HG02981 (cell line): ENCODE measurements at regions not wholly inside any gene's neighbourhood (a gene's known extent, or its start where the extent isn't known, plus 50 kb on each side); places are given as distances from the start of the nearest gene placed in this dataset.

Experiments used
- ATAC-seq: cut with Tn5 transposase; IDR thresholded peaks from one replicate; pipeline ENCODE4 v1.9.1; 2021; ENCODE audit warnings: mild to moderate bottlenecking, moderate library complexity; ENCODE audit not compliant: unreplicated experiment

DNA sequence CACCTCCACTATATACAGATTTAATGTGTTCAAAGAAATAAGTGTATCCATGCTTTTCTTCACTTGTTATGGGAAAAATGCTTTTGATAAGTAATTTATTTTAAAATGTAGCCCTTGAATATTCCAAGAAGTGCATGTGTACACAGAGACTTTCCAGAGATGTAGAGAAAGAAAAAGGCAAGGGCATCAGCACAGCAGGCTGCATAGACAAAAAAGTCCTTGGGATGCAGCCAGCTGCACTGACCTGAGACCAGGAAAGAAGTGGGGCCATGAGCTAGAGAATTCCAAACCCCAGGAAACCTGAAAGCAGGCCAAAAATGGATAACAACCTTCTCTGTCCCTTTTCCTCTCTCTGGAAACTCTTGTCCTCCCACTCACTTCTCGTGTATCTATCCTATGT, 51.6 kb upstream of the PRDM8 start:
- no peak for ATAC-seq

DNA sequence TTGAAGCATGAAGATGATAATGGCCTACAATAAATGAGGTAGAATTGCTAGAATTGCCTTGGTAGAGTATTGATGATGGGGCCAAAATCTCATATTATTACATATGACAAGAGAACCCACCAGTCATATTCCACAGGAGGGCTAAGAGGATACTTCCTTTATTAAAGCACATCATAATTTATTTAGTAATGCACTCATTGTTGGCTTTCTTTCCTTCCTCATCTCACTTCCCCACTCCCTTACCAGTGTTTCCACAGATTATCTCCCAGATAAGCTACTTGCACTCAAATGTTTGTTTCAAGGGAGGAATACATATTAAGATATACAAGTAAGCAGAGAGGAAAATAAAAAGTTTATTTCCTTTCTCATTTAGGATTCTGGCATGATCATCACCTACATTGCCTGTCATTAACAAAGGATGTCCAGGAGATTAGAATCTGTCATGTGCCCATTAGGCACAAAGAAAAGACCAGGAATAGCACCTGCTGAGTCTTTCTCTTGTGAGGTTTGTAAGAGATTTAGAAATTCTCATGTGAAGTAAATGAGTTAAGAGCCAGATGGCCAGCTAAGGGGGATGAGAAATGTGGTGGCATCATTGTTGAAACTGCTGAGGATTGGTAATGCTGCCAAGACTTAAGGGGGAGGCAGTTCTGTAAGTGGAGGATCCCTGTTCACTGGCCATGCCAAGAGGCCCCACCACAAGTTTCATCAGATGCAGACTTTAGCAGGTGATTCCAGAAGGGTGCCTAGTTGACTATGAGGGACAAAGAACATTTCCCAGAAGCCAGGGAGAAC, 52.4 kb upstream of the PRDM8 start:
- no peak for ATAC-seq

DNA sequence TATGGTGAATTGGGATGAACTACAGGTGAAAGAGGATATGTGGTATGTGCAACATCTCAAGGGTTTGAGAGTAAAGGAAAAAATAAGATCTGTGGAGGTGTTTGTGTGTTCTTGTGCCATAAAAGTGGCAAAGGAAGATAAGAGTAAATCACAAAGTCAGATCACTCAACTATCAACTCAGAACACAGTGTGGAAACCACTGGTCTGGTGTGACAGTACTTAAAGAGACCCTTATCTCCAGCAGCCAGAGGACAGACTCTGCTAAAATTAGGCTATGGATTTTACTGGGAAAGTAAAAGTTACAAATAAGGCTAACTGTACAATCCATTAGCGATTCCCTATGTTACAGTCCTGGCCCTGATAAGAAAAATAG, 54.0 kb upstream of the PRDM8 start:
- ATAC-seq: no peak

DNA sequence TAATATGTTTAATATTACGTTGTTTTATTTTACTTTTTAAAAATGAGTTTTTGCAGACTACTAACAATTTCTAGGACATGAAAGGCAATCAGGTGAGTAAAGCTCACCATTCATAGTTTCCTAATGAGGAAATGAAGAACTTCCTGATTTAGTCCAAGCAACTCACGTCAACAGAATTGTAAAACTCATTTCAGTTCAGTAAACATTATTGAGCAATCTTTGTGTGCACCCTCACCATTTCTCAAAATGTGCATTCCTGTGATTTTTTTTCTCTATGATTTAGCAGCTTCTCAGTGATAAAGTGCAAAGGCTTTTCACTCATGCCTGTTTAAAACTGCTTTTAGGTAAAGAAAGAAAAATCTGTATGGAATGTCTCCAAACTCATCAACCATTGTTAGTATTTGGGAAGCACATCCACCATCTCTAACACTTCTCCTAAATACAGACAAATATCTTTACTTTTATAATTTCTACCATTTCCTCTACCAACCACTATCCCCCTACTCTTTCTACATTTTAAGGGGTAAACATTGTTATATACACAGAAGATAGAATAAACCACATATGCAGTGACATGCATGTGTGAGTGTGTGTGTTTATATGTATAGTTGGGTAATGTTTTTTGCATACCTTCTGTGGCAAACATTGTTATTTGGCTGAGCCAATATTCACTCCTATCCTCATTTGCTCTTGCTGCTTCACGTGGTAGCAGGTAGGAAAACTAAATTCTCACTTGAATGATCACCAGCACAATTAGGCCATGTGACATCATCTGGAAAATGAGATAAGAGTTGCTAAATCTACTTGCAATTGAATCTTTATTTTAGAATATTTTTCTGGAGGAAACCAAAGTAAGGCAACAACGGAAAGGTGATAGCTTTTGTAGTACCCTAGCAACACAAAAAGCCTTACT, 54.7 kb upstream of the PRDM8 start:
- no peak for ATAC-seq

DNA sequence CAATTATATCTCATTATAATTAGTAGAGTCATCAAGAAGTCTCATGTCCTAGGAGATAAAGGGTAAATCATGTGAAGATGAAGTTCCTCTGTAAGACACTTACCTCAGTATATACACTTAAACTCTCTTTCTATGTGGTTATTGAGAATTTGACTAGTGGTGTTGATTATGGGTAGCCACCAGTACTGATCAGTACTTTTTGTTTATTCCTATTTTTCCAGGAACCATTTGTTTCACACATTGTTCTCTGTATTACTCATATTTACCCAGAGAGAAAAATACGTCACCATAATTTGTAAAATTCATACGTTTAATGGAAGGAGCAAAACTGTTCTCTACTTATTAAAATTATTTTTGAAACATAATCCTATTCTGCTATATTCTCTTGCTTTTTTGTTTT, 55.8 kb upstream of the PRDM8 start:
- no peak for ATAC-seq

DNA sequence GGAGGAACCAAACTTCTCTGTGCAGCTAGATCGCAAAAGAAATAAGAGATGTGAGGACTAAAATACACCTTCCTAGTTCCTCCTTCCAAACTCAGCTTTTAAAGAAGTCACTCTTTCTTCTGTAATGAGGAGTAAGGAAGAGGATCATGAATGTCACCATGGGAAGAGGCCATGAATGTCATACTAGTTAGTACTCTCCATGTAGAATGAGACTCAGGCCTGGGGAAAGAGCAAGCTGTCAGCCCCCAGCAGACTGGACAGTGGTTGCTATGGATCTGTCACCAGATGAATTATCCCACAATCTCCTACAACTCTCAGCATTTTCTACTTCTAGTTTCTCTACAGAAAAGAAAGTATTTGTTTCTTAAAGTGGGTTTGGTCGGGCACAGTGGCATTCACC, 57.1 kb upstream of the PRDM8 start:
- ATAC-seq: no peak

DNA sequence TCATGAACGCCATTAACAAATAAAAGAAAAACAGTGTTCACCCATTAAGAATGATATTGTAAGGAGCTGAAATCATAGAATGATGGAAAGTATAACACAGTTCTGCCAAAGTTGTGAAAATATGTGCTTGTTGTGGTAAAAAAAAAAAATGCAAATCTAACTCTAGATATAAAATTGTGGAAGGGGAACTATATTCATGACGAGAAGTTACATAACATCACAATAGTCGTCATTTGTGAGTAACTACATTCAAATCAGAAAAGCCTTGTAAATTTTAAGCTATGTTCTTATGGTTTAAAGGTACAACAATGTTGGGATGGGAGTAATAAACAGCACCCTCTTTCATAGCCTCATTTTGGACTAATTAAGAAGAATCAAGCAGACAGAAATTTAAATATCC, 57.6 kb upstream of the PRDM8 start:
- ATAC-seq: no peak

DNA sequence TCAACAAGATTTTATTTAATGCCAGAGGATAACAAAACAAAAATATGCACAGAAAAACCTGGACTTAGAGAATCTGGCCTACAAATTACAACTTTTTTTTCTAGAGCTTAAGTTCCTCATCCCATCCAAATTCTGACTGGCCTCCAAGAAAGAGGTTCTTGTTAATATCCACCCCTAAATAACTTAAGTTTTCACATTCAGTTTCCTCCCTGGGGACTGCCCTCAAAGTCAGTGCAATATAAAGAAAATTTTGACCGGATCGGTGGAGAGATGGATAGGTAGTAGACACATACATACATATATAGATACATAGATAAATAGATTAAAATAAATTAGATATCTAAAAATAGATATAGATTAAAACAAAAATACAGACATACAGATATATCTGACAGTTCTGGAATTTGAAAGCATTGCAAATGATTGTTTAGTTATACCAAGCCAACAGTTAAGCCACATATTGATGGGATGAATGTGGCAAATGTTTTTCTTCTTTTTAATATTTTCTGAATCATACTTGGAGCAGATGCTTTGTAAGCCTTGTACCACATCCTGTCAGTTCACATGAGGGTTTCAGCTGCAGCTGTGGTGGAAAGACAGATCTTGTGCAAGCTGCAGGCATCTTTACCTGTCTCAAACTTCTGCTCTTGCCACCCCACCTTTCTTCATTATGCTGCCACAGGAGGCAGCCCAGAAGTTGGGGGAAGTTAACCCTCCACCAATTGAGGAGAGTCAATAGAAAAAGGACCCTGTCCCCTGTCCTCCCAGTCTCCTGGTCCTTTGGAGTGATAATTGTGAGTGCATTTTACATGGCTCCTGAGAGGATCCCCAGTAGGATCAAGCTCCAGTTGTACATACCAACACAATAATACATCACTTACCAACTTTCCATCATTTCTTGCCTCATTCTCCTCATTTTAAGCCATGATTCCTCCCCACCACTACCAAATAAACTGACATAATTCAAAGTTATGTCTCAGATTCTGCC, 58.5 kb upstream of the PRDM8 start:
- ATAC-seq: peak; percentile 97

DNA sequence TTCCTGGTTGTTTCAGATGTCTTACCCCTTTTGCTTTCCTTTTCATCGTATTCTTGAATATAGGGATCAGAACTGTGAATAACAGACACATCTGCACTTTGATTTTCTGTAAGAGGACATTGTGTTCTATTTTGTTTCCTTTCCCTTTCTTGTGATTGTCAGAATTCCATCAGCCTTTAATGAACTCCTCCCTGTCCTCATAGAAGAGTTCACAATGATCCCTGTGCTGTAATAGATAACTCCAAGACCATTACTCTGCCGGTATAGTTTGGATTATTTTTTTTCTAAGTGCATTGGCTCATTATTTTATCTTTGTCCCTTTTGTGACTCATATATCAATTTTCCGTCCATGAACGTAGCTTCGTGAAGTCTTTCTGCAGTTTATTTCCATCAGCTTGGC, 59.7 kb upstream of the PRDM8 start:
- no peak for ATAC-seq

DNA sequence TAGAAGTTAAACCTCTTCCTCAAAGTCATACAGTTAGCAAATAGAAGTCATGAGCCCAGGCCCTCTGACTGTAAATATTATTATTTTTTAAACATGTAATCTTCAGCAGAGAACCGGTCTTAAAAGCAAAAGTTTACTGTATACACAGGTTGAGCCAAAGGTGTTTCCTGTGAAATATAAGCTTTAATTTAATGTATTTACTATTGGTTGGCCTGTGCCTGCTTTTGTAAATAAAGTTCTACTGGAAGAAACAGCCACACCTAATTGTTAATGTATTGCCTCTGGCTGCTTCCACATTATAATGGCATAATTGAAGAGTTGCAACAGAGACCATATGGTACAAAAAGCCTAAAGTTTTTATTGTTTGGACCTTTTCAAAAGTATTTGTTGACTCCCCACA, 61.0 kb upstream of the PRDM8 start:
- no peak for ATAC-seq

DNA sequence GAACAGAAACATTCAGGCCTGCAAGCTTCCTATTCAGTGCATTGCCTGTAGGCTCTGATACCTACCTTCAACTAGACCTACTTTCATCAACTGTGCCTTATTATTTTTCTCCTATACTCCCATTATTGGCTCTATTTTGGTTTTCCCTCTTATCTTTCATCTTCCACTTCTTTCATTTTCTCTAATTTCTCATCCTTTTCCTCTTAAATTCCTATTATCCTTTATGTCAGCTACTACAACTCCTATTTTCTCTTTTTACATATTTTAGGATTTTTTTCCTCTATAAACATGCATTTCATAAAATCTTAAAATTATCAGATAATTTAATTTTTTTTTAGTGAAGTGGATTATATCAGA, 61.6 kb upstream of the PRDM8 start:
- ATAC-seq: no peak

DNA sequence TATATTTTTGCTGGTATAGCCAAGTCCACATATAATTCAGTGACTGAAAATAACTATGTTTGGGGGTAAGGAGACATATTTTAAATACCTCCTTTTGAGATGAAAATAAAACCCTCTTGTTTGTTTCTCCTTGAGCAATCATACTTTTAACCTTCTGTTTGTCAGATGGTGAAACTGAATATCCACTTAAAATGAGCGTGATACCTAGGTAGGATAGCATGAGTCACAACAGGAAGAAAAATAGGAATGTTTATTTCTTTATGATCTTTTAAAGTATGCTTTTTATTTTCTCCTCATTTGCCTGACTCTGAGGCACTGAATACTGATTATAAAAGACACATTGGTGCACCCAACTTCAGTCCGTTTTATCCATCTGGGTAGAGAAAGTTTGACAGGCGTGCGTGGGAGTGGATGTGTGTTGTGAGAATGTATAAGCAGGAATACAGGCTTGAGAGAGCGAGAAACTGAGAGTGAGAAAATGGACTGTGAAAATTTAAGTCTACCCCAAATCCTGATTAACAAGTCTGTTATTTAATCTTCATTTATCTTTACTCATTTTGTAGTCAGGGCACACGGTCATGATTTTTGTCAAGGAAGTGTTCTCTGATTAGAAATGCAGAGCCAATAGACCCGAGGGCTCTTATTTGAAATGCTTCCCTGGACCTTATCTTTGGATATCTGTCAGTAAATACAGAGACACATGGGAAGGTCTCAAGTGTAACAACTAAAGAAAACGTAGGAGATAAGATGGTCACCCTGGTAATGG, 62.1 kb upstream of the ANTXR2 start:
- ATAC-seq: no peak

DNA sequence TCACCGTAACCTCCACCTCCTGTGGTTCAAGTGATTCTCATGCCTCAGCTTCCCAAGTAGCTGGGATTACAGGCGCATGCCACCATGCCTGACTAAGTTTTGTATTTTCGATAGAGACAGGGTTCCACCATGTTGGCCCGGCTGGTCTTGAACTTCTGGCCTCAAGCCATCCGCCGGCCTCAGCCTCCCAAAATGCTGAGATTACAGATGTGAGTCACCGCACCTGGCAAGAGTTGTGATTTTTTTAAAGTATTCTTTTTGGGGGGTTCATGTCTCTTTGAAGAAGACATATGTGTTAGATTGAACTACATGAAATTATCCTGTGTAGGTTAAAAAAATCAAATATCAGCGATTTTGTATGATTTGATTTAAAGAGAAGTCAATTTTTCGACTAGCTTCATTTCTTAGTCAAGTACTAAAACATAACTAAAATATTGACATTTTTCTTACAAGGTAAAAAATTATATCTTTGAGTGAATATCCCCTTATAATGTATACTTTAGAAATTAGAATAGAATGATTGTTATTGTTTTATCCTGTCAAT, 60.3 kb upstream of the ANTXR2 start:
- ATAC-seq: no peak

DNA sequence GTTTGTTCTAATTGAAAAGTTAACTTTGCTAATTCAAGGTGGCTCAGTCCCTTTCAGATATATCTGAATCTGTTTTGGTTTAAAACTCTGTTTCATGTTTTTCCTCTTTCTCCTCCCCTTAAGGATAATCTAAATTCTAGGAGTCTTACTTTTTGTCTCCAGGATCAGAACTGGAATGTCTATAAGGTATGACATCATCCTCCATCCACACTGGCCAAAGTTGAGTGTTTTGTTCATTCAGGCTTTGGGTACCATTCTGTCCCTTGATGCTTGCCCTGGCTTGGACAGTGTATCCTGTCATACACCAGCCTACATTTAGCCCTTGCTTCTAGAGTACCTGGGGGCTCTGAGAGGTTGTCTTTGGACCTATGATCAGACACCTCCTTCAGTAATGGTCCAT, 56.8 kb upstream of the ANTXR2 start:
- ATAC-seq: no peak

DNA sequence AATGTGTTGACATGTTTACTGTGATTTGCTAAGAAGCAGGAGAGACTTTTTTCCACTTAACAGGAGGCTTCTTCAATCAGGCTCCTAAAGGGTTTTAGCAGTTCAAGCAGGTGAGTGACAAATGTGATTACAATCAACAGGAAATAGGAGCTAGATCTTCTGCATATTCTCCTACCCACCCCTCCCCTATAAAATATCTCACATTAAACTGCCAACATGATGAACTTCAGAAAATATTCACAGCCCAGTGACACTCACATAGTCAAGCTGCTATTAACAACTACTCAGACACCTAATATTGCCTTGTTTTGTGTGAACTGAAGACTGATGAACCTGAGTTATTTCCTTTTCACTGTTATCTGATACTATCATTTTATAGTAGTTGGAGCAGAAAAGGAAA, 55.9 kb upstream of the ANTXR2 start:
- ATAC-seq: no peak

DNA sequence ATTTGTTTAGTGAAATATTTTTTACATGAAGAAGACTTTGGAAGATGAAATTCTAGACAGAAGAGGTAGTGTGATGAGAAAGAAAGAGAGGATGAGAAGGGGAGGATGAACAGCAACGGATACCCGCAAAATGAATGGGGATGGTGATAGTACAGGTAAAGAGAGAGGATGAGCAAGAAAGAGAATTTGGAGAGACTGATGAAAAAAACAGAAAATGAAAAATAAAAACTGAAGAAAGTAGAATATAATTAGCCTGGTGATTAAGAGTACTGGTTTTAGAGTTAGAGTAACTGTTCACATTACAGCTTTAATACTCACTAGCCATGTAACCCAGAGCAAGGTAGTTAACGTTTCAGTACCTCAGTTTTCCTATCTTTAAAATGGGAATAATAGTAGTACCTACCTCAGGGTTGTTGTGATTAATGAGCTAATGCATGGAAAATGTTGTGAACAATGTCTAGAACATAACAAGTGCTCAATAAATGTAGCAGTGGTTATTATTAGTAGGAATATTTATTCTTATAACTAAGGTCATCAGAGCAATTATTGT, 54.9 kb upstream of the ANTXR2 start:
- no peak for ATAC-seq

DNA sequence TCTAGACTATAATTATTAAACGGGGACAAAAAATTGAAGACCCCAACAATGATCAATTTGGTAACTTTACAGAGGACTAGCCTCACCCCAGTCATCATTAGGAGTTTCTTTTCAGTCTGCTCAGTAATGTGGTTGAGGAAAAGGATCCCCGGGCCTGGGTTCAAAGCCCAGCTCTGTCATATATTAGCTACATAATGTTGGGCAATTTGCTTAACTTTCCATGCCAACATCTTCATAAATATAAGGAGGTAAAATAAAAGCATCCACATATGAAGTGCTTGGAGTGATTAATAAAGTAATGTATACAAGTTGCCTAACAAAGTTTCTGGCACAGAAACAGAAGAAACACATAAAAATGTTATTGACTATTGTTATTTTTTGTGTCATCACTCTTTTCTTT, 53.4 kb upstream of the ANTXR2 start:
- ATAC-seq: no peak

DNA sequence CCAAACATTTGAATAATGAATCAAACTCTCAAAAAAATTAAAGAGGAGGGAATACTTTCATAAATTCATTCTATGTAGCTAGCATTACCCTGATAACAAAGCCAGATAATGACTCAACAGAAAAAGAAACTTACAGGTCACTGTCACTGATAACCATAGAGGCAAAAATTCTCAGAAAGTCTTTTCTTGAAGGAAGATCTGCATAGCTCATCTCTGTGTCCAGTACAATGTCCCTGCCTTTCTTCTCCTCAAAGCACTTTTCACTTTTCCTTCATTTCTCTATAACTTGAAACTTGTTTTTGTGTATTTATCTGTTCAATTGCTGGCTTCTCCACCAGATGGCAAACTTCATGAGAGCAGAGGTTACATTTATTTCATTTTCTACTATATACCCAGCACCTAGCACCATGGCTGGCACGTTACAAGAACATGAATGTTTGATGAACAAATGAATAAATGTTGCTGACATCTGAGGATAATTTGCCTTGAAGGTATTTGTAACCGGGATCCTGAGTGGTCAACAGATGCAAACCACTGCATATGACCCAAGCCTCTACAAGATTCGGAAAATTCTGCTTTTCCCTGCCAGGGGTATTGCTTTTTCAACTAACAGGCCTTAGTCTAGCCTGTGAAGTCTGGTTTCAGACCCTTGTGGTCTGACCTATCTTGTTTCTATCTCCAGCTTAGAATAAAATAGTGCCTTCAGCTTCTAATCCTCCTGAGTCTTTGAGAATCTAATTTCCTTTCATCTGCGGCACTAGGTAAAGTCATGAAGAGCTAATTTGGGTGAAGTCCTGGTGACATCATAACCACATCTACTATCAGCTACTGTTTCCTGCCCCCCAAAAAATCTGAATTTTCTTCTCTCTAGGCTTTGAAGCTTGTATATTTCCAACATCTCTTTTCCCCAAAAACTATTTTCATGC, 52.5 kb upstream of the ANTXR2 start:
- peak; percentile 66 for ATAC-seq
